Right lobe of liver (tissue), 4 donors: ENCODE measurements at regions not wholly inside any gene's neighbourhood (a gene's known extent, or its start where the extent isn't known, plus 50 kb on each side); places are given as distances from the start of the nearest gene placed in this dataset.

Experiments
- CTCF ChIP-seq, 4 donors: fragments of 200-600 bp in 3 of 4; fragments of 450-650 bp in 1 of 4; IDR thresholded peaks; one replicate each; pipeline versions ENCODE4 v1.5.1 to v1.8.0; 2016 to 2022; ENCODE audit warnings: antibody characterized with exemption in 4 of 4, mild to moderate bottlenecking in 2 of 4
- POLR2A ChIP-seq: fragments of 450-650 bp; IDR thresholded peaks from one replicate; pipeline ENCODE4 v1.6.1; 2017; ENCODE audit warnings: antibody characterized with exemption, mild to moderate bottlenecking
- donor health status: DM: no; HTN: no; CAD: no.
- donor health status: DM: no; HTN: no; CAD: no.
- donor health status: DM: no; HTN: yes; CAD: no.

- TF ChIP-seq CTCF (IDR thresholded peaks at IDR 0.05) = peak; percentile 81 to 94 (median 88)
- TF ChIP-seq POLR2A = no peak
Measured at GRCh38 chr15:60179786-60180391, 175.8 kb downstream of the FOXB1 start.
